NCI-H748 treated with DMSO at 0.1 percent for 48 hours (cell line): ENCODE measurements at regions not wholly inside any gene's neighbourhood (a gene's known extent, or its start where the extent isn't known, plus 50 kb on each side); places are given as distances from the start of the nearest gene placed in this dataset.

Experiments used
- DNase-seq: peaks from one replicate; lab custom pipeline; 2025; lab: John Stamatoyannopoulos, UW

DNA sequence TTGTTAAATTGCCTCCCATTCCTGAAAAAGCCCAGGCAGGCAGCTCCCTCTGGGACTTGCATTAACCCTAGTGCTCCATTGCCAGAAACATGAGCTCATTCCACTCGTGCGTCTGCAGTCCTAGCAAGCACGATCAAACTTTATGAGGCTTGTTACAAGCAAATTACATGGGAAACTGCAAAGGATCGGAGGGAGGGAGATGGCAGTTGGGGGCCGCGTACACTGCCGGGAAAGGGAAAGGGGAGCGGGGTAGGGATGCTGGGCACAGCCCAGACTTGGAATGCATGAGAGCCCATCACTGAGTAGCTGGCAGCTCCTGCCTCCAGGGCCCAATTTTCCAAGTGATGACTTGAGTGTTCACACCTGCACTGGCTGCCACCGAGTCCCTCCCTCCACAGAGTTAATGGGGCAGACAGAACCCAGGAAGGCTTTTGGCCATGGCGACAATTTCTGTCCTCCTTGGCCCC, 169.9 kb downstream of the BRINP2 start:
- DNase-seq: no peak

DNA sequence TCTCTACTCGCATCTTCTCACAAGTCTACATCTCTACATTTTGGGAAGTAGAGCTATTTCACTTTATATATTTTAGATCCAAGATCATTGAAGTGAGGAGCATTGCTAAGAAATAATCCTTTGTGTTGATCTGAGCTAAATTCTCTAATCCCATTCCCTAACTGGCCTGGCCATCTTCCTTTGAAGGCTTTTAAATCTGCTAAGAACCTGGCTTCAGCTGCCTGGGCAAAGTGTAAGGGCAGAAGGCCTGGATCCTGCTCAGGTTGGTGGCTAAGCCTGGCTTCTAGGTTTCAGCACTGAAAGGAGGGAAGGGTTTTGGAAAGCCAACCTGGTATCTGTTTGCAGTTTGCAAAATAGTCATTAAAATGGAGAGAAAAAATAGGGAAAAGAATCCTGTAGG, 167.6 kb downstream of the BRINP2 start:
- no peak for DNase-seq

DNA sequence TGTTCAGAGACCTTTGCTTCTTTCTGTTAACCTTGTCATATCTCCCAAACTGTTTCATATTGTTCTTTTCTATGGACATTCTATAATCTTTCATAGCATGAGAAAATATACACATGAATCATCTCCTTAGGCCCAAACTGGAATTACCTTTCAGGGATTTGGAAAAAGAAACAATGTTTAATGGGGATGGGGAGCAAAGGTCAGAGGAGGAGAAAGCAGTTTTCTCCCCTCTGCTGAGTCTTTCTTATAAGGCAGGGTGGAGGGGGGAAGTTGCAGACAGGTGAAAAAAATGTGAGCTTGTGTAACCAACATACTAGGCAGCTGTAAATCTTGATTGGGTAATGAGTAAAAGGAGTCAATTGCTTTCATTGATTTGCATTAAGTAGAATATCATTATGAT, 164.1 kb downstream of the BRINP2 start:
- DNase-seq: no peak

DNA sequence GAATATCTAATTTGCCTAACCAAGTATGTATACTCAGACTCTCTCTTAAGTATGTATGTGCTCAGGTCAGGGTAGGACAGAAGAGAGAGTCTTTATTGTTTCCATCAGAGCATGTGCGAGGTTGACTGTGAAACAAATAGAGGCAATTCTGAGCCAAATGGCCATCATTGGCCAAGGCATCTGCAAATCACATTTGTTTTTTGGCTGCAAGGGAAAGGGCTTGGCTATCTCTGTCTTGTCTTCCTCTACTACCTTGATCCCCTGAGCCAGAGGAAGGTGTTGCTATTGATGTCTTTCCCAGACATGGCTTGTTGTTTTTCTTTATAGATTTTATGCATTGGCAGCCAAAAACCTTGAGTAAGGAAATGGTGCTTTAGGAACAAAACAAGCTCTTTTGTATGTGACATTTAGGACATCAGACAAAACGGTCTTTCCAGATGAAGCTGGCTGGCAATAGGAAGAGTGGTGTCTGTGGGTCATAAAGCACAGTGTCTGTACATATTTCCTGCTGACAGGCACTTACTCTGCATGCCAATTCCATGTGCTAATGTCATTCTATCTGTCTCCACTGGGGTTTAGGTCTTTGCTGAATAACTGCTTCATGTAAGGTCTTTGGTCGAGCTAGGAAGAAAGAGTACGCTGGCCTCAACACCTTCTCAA, 163.3 kb downstream of the BRINP2 start:
- no peak for DNase-seq
